GM13977 (cell line): ENCODE measurements at regions not wholly inside any gene's neighbourhood (a gene's known extent, or its start where the extent isn't known, plus 50 kb on each side); places are given as distances from the start of the nearest gene placed in this dataset.

Source experiments
- DNase-seq: peaks from one replicate; pipeline ENCODE4 v3.0.0; 2012; ENCODE audit warnings: low spot score
- in situ Hi-C: fragments of 300-500 bp; cut with MboI; formaldehyde crosslinking; loops from one replicate; pipeline ENCODE4 v1.12.0; 2022; ENCODE audit warnings: low sequenced_read_pairs, low pct_unique_long_range_greater_than_20kb, mixed read lengths, inconsistent platforms; ENCODE audit not compliant: unreplicated experiment
- TF ChIP-seq, protein P1 (sequence below): IDR thresholded peaks from 2 replicates; pipeline ENCODE4 v1.5.1; 2012; ENCODE audit warnings: mild to moderate bottlenecking, control low read depth; ENCODE audit not compliant: insufficient read depth; ENCODE audit errors: extremely low read depth, missing control alignments

DNA sequence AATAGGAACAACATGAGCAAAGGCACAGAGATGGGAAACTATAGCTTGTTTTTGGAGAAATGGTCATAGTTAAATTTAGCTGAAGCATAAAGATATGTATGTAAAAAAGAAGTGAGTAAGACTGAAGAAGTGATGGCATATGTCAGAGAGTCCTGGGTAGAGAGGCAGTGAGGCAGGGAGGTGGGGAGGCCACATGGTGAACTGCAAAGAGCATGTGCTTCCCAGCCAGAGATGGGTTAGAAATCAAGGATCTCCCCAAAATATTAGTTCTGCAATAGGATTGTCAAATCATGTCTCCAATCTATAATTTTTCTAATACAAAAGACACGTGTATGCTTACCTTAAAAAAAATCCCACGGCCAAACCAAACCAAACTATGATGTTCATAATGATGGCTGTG, 82.1 kb upstream of the STXBP6 start:
- TF ChIP-seq, protein P1, sequence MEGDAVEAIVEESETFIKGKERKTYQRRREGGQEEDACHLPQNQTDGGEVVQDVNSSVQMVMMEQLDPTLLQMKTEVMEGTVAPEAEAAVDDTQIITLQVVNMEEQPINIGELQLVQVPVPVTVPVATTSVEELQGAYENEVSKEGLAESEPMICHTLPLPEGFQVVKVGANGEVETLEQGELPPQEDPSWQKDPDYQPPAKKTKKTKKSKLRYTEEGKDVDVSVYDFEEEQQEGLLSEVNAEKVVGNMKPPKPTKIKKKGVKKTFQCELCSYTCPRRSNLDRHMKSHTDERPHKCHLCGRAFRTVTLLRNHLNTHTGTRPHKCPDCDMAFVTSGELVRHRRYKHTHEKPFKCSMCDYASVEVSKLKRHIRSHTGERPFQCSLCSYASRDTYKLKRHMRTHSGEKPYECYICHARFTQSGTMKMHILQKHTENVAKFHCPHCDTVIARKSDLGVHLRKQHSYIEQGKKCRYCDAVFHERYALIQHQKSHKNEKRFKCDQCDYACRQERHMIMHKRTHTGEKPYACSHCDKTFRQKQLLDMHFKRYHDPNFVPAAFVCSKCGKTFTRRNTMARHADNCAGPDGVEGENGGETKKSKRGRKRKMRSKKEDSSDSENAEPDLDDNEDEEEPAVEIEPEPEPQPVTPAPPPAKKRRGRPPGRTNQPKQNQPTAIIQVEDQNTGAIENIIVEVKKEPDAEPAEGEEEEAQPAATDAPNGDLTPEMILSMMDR, result no peak
- DNase-seq, result no peak
- in situ Hi-C loops, result loop anchor here (25.0 kb wide), 2 partner anchors 320 to 420 kb away; no protein-coding TSS in a partner anchor

DNA sequence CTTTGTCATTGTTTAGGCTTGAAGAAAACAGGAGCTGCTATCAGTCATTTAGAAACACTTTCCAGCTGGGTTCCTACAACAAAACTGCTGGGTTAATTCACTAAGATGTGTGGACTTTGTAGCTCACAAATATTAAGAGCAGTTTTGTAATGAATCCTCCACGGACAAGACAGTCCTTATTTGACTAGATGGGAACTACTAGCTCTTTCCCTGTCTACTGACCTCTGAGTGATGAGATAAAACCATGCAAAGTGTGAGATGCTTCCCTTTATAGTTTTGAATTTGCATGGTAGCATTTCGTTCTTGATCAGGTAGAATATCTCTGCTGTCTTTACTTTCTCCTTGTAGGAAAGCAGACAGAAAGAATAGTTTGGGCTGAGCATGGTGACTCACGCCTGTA, 72.9 kb upstream of the STXBP6 start:
- DNase-seq, result no peak
- TF ChIP-seq, protein P1, result no peak
- in situ Hi-C loops, result no loop called here

DNA sequence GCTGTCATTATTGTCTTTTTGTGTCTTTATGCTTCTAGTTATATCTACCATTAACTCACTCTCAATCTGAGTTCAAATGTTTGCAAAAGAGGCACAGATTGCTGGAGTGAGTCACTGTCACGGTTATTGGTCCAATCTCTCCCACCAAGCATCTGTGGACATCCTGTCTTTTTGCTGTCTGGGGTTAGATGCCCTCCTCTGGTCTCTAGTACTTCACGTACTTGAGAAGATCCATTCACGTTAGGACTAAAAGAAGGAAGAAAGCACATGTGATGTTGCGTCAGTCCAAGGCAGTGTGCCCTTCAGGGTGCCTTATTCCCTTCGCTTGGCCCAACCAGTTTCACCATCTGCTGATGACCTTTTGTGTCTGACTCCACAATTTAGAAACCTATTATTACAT, 72.3 kb upstream of the STXBP6 start:
- in situ Hi-C loops, result no loop called here
- DNase-seq, result no peak
- TF ChIP-seq, protein P1, result no peak

DNA sequence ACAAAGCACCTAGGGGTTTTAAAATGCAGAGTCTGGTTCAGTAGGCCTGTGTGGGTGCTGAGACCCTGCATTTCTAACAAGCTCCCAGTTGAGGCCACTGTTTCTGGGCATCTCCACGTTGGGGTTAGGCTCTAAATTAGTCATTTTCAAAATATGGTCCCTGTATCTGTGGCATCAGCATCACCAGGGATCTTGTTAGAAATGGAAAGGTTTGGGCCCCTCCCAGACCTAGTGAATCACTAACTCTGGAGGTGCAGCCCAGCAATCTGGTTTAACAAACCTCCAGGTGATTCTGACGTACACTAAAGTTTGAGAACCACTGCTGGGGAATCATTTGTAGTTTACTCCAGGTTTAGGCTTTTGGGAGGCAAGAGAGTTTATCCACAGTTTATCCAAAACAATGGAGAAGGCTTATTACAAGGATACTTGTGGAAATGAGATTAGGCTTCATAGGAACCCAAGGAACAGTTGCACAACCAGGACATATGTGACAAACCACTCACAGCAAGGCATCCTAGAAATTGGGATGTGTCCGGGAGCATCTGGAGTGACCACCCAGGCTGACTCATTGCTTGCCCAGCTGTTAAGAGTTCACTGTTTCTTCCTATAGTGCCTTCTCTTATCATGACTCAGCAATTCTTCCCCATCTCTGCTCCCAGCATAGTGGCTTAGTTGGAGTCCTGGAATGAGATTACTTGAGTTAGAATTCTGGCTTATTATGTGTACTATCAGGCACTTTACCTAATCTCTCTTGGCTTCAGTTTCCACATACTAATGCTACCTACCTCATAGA, 71.6 kb upstream of the STXBP6 start:
- DNase-seq, result no peak
- in situ Hi-C loops, result no loop called here
- TF ChIP-seq, protein P1, result no peak

DNA sequence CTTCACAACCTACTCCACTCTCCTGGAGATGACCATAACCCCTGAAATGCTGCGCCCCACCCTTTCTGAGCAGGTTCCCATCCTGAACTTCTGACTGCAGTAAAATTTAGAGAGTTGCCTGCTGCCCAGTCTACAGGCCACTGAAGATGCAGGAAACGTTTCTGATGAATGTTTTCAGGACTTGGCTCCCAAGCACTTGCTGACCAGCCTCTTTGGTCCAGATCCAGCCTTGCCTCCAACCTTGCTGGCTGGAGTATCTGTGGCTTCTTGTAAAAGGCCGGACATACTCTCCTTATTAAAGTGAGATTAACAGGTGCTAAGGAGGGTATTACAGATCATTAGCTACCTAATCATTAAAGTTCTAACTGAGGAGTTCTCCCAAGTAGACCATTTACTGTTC, 70.3 kb upstream of the STXBP6 start:
- in situ Hi-C loops, result no loop called here
- TF ChIP-seq, protein P1, result no peak
- DNase-seq, result no peak

DNA sequence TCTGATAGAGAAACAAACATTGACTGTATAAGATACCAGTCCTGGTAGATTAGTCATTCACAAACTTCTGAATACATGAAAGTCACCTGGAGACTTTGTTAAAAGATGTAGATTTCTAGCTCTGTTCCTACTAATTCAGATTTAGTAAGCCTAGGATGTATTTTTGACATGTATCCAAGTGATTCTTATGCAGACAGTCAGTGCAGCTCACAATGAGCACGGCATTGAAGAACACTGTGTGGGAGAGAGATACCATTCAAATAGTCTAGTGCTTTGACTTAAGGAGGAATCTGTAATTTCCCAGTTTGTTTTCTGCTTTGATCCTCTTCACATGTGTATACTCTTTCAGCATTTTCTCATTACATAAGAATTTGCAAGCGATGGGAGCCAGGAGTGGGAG, 68.7 kb upstream of the STXBP6 start:
- no peak for DNase-seq
- in situ Hi-C loops, result no loop called here
- TF ChIP-seq, protein P1, result no peak
